ELF-1 (cell line): ENCODE measurements at regions not wholly inside any gene's neighbourhood (a gene's known extent, or its start where the extent isn't known, plus 50 kb on each side); places are given as distances from the start of the nearest gene placed in this dataset.
A peak's percentile ranks its signal among the peaks of the same experiment; 100 is the strongest.
"Not testable (repeated sequence)": the region's sequence is repeated elsewhere in the genome, so short reads cannot be mapped to it uniquely, and the experiment has no call there.

Experiments
- DNase-seq: peaks from one replicate; pipeline ENCODE4 v3.0.0-alpha.2; 2016; ENCODE audit warnings: low read depth, low spot score

GRCh38 chr12:65675141-65675621 lies 149.1 kb upstream of the HMGA2 start:
- DNase-seq = no peak

GRCh38 chr12:65678172-65678571 lies 146.1 kb upstream of the HMGA2 start:
- not testable (repeated sequence) for DNase-seq

- no peak for DNase-seq
These were observed 143.1 kb upstream of the HMGA2 start for GRCh38 chr12:65681226-65681625.

- no peak for DNase-seq
These were observed 142.2 kb upstream of the HMGA2 start for GRCh38 chr12:65682112-65682511.

GRCh38 chr12:65684906-65685305 lies 139.4 kb upstream of the HMGA2 start:
- no peak for DNase-seq

GRCh38 chr12:65685514-65685913 lies 138.8 kb upstream of the HMGA2 start:
- peak; percentile 11 for DNase-seq

DNA sequence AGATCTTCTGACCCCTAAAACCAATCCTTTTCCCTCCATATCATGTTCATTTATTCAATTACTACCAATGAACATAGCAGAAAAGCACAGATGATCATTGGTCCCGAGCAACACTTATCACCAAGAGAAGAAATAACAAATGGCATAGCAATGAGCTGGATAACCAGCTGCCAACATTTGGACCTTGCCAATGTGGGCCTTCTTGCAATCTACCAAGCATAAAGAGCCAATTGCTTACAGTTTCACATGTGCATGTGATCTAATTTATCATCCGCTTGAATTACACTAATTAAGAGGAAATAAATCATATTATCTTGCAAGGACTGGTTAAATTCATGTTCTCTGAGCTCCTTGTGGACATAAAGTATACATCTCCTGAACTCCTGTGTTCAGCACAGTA lies 134.8 kb upstream of the HMGA2 start:
- no peak for DNase-seq

- DNase-seq = no peak
These were observed 133.8 kb upstream of the HMGA2 start for GRCh38 chr12:65690477-65690876.

GRCh38 chr12:65694130-65694529 lies 130.2 kb upstream of the HMGA2 start:
- DNase-seq = no peak

DNA sequence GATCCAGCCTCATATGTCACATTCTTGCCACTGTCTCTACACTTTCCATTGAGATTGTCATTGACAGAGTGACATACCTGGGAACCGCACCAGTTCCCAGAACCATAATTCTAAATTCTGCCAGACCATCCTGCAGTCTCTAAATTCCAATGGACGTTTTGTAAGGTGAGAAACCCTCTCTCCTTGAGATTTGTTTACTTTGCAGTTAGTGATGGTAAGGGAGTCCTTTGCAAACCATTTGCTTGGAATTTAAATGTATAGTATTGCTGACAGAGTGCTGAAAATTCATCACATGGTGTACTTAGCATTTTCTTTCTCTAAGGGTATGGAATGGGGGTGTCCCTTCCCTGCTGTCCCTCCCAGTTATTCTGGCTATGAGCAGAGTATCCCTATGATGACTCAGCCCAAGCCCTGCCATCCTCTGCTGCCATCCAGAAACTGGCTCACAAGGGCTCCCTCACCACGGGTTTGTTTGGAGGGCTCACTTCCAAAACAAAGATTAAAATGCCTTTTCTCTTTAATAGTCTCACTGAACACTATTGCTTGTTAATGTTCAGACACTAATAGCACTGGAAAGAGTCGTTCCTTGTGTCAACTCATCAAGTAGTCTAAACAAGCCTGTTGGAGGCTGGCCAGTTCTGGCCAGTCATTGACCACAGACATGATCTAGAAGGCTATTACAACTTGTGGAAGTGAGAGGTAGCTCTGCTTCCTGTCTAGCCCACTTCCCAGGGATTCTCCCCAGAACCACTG lies 129.0 kb upstream of the HMGA2 start:
- DNase-seq = no peak

DNA sequence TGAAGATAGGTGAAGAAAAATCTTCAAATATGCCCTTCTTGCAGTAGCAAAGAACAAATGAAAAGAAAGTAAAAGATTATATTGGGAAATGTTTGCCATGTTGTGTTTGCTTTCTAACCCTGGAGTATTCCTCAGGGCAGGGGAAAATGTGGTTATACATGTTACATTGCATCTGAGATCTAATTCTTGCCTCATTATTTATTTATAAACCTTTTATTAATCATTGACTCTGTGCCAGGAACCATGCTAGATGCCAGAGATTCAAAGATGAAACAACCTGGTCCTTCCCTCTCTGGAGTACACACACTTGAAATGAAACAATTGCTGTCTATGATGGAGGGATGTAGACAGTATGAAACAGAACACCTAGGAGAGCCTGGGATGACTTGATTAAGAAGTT lies 128.1 kb upstream of the HMGA2 start:
- no peak for DNase-seq

GRCh38 chr12:65699251-65699650 lies 125.0 kb upstream of the HMGA2 start:
- DNase-seq = no peak

DNA sequence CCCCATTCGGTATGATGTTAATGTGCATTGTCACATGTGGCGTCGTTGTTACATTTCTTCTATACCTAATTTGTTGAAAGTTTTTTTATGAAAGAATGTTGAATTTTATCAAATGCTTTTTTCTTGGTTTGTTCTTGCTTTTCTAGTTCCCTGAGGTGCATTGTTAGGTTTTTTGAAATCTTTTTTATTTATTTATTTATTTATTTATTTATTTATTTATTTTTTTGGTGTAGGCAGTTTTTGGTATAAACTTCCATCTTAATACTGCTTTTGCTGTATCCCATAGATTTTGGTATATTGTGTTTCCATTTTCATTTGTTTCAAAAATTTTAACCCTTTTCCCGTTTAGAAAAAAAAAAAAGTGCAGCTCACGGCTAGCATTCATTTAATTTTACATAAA lies 121.1 kb upstream of the HMGA2 start:
- no peak for DNase-seq

- DNase-seq = no peak
These were observed 118.9 kb upstream of the HMGA2 start for GRCh38 chr12:65705380-65705876.

GRCh38 chr12:65707051-65707450 lies 117.2 kb upstream of the HMGA2 start:
- no peak for DNase-seq

DNA sequence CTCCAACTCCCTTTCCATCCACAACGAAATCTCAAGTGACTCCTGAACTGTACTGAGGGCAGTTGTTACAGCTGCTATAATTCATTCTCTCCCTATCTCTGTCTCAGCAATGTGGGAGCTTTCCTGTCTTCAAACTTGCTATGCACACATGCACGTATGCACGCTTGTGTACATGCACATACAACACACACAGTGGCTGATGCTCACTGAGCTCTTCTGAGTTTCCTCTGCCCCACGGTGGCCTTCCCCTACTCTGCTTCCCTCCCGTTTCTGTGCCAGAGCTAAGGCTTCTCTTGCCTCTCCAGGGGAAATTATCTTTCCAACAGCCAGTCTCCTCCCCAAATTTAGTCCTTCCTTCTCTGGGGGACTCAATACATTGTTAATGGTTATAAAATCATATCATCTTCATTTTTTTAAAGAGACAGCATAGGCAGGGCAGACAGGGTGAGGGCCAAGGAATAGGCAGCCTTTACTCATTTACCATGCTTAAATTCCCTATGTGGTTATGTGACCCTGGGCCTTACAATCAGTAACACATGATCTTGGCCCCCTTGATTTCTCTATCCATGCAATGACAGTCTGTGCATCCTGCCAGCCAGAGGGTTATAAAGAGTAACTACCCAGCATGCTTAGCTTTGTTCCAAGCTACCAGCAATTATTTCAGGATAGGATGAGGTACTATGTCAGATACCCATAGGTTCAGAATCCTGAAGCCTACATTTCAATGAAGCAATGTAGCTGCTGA lies 111.9 kb upstream of the HMGA2 start:
- no peak for DNase-seq

DNA sequence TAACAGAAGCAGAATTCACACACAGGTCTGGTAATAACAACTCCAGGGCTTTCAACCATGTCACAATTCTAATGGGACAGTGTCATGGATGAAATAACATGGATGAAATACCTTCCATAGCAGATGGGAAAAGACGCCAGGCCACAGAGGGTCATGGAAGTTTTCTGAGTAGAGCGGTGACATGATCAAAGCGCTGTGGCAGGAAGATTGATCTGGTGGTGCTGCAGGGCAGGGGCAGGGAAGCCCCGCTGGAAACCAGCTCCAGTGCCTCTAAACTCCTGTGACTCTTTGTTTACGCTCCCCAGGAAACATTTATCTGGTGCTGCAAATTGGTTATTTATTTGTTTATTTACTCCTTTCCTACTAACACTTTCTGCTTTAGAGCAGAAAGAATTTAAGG lies 108.3 kb upstream of the HMGA2 start:
- peak; percentile 89 for DNase-seq

DNA sequence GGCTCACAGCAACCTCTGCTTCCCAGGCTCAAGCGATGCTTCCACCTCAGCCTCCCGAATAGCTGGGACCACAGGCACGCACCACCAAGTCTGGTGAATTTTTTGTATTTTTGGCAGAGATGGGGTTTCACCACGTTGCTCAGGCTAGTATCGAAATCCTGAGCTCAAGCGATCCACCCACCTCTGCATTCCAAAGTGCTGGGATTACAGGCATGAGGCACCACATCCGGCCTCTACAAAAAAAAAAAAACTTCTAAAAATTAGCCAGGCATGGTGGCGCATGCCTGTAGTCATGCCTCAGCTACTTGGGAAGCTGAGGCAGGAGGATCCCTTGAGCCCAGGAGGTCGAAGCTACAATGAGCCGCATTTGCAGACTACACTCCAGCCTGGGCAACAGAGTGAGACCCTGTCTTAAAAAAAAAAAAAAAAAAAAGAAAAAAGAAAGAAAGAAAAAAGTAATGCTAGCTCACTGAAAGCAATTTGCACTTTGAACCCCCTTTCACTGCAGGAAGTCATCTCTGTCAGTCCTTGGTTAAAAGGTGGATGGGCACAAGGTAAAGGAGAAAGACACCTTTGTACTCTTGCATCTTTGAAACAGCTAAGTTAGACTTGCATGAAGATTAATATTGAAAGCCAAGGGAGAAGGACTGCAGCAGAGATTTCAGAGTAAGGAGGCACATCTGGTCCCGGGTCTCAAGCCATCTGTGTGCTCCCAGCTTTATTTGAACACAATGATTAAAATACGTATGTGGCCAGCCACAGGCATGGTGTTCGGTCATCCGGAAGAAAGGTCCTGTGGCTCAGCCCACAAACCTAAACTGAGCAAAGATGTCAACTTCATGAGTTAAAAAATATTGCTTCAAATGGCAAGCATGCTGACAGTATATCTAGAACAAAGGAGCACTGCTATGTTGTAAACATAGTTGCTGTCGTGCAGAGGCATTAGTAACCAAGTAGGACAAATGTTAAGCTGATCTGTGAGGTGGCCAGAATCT lies 103.8 kb upstream of the HMGA2 start:
- DNase-seq = peak; percentile 43

GRCh38 chr12:65721541-65722190 lies 102.6 kb upstream of the HMGA2 start:
- no peak for DNase-seq

DNA sequence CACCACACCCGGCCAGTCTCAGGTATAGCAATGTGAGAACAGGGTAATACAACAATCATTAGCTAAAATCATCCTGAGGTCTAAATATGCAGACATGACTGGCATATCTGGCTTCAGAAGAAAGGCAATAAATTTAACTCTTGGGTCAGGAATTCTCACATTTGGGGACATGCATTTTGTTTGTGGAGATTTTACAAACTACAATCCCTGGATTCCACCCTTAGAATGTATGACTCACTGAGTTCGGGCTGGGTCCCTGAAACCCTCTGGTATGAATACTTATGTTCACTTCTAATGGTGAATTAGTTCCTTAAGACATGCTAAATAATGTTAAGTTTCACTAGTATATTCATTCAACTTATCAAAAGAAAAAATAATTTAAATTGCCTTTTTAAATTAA lies 98.9 kb upstream of the HMGA2 start:
- no peak for DNase-seq

DNA sequence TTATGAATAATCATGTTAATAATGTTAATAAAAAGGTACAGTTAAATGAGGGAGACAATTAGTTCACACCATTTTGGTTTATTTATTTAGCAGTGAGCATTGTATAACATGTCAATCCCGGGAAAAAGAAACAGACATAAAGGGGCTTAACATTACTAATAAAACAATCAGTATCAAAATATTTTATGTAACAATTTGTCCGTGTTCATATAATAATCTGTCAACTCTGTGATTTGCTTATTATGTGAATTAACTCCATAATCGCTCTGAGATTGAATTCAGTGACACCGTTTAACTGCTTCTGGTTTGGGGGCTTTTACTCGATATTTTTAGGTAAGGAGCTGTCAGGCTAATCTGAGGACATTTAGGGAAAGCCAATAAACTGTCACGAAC lies 95.8 kb upstream of the HMGA2 start:
- no peak for DNase-seq
